Karpas-422 (cell line): ENCODE measurements at regions not wholly inside any gene's neighbourhood (a gene's known extent, or its start where the extent isn't known, plus 50 kb on each side); places are given as distances from the start of the nearest gene placed in this dataset.
A peak's percentile ranks its signal among the peaks of the same experiment; 100 is the strongest.

Source experiments
- DNase-seq: peaks from one replicate; pipeline ENCODE4 v3.0.0-alpha.2; 2015
- H2AFZ ChIP-seq: fragments of 200-600 bp; sonication (generic); 2 replicates; pipeline ENCODE4 v1.6.1; 2014; ENCODE audit warnings: antibody characterized with exemption, low read length, mixed read lengths
- H3K27ac ChIP-seq: fragments of 200-600 bp; sonication (generic); 2 replicates; pipeline ENCODE4 v1.5.1; 2014; ENCODE audit warnings: mild to moderate bottlenecking, low read length, moderate library complexity
- H3K27me3 ChIP-seq: fragments of 200-600 bp; sonication (generic); 2 replicates; pipeline ENCODE4 v1.6.1; 2014; ENCODE audit warnings: low read length, mixed read lengths
- H3K36me3 ChIP-seq: fragments of 200-600 bp; sonication (generic); 2 replicates; pipeline ENCODE4 v1.6.1; 2014; ENCODE audit warnings: low read length, mixed read lengths; ENCODE audit not compliant: insufficient read depth
- H3K4me1 ChIP-seq: fragments of 200-600 bp; sonication (generic); 2 replicates; pipeline ENCODE4 v1.6.1; 2014; ENCODE audit warnings: mild to moderate bottlenecking, low read length, mixed read lengths
- H3K4me2 ChIP-seq: fragments of 200-600 bp; sonication (generic); 2 replicates; pipeline ENCODE4 v1.6.1; 2014; ENCODE audit warnings: low read length, low read depth, mild to moderate bottlenecking; ENCODE audit not compliant: poor library complexity, severe bottlenecking
- H3K4me3 ChIP-seq: fragments of 200-600 bp; sonication (generic); 2 replicates; pipeline ENCODE4 v1.5.1; 2014; ENCODE audit warnings: mild to moderate bottlenecking, antibody characterized with exemption, low read length, mixed read lengths
- H3K79me2 ChIP-seq: fragments of 200-600 bp; sonication (generic); 2 replicates; pipeline ENCODE4 v1.6.1; 2014; ENCODE audit warnings: mild to moderate bottlenecking, low read length, mixed read lengths
- H3K9ac ChIP-seq: fragments of 200-600 bp; sonication (generic); 2 replicates; pipeline ENCODE4 v1.6.0; 2014; ENCODE audit warnings: low read length
- H3K9me2 ChIP-seq: fragments of 200-600 bp; sonication (generic), shearing (Covaris generic); replicated peaks from 2 replicates; pipeline ENCODE4 v1.6.0; 2014; ENCODE audit warnings: mild to moderate bottlenecking, low read length, moderate library complexity; ENCODE audit not compliant: insufficient read depth
- H3K9me3 ChIP-seq: fragments of 300-700, 200-600 bp; sonication (generic); 2 replicates; pipeline ENCODE4 v1.6.1; 2014; ENCODE audit warnings: low read length, mixed read lengths
- H4K20me1 ChIP-seq: fragments of 200-600 bp; sonication (generic); 2 replicates; pipeline ENCODE4 v1.6.1; 2014; ENCODE audit warnings: mild to moderate bottlenecking, antibody characterized with exemption, low read length, low read depth; ENCODE audit not compliant: insufficient read depth

DNA sequence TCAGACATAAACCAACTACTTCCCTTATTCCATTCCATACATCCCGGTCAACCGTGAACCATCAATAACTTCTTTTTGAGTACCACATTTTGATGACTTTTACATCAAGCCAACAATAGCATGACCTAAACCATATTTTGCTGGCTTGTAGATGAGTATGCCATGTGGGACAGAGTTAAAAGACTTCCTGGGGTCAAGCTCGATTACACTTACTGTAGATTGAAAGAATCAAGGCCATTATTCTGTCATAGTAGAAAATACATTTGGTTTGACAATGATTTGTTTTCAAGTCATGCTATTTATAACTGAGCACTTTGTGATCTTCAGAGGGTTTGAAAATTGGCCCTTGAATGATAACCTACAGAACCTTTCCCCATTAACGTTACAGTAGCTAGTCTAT, 1086.9 kb upstream of the PCDH20 start:
- no peaks in the 10 kb centered on the region for H3K9me2 ChIP-seq
- no peak overlapping the region for H3K4me2 ChIP-seq
- H3K9me3 ChIP-seq: no peaks in the 10 kb centered on the region
- no peaks in the 10 kb centered on the region for H3K4me1 ChIP-seq
- H3K36me3 ChIP-seq: no peaks in the 10 kb centered on the region
- no peaks in the 10 kb centered on the region for H3K79me2 ChIP-seq
- no peak overlapping the region for H3K4me3 ChIP-seq
- no peaks in the 10 kb centered on the region for H4K20me1 ChIP-seq
- H3K9ac ChIP-seq: no peak overlapping the region
- no peak for DNase-seq
- H3K27me3 ChIP-seq: no peaks in the 10 kb centered on the region
- no peak overlapping the region for H2AFZ ChIP-seq
- H3K27ac ChIP-seq: no peak overlapping the region

DNA sequence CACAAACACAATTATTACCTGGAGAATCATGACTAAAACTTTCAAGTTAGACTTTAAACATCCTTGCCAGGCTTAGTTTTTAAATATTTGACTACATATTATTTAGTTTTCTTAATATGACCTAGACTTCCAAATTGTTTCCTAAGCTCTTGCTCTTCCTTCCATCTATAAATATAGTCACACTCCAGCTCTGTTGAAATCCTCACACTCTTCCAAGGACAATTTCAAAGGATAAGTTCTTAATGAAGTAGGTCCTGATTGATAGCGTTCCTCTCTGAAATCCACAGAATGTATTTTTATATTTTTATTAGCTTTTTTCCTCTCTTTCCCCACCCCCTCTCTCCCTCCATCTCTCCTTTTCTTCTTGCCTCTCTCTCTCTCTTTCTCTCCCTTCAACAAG, 1074.1 kb upstream of the PCDH20 start:
- H3K9me3 ChIP-seq: no peaks in the 10 kb centered on the region
- H3K36me3 ChIP-seq: no peaks in the 10 kb centered on the region
- no peaks in the 10 kb centered on the region for H3K9me2 ChIP-seq
- no peak overlapping the region for H3K9ac ChIP-seq
- H3K4me2 ChIP-seq: no peak overlapping the region
- no peak overlapping the region for H2AFZ ChIP-seq
- no peak for DNase-seq
- H3K79me2 ChIP-seq: no peaks in the 10 kb centered on the region
- H3K27ac ChIP-seq: no peak overlapping the region
- H3K4me1 ChIP-seq: no peaks in the 10 kb centered on the region
- no peak overlapping the region for H3K4me3 ChIP-seq
- H3K27me3 ChIP-seq: no peaks in the 10 kb centered on the region
- no peaks in the 10 kb centered on the region for H4K20me1 ChIP-seq

DNA sequence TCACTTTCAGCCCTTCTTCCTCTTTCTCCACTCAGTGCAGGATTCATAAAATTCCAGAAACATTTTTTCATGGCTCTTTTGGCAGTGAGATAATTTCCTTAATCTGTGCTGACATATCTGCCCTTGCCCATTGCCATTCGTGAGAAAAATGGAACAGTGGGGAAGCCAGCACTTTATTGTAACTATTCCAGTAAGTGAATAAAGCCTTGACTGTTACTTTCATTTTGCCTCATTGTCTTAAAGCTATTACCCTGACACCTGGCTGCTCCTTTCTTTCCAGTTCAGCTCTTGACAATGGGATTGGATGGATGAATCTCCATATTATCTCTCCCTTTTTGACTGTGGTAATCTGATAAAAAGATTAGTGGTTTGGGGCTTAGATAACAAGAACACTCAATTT, 1068.1 kb upstream of the PCDH20 start:
- Histone ChIP-seq H3K27me3 (no peaks in the 10 kb centered on the region), H3K4me2 (no peak overlapping the region), H3K4me3 (no peak overlapping the region), H3K9me3 (no peaks in the 10 kb centered on the region), H3K4me1 (no peaks in the 10 kb centered on the region), H2AFZ (peak overlapping the region; percentile 90), H4K20me1 (no peaks in the 10 kb centered on the region), H3K27ac (no peak overlapping the region), H3K9me2 (no peaks in the 10 kb centered on the region), H3K9ac (no peak overlapping the region), H3K36me3 (no peaks in the 10 kb centered on the region), H3K79me2 (no peaks in the 10 kb centered on the region)
- DNase-seq: no peak

DNA sequence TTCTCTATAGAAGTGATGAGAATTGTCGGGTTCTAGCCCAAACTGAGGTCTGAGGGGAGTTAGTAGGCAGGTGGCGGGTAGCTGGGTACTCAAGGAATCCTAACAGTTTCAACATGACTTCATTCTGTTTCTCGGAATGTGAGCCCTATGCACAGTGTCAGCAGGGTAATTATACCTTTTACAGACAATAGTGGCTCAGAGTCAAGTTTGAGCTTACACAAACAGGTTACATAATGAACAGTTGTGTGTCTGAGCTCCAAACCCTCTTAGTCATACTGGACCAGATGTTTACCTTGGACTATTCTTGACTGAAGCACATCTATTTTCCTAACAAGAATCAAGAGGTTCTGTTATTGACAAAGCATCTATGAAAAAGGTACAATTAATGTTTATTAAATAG, 1066.7 kb upstream of the PCDH20 start:
- H3K27me3 ChIP-seq: no peaks in the 10 kb centered on the region
- H3K36me3 ChIP-seq: no peaks in the 10 kb centered on the region
- DNase-seq: no peak
- H3K79me2 ChIP-seq: no peaks in the 10 kb centered on the region
- no peak overlapping the region for H3K4me3 ChIP-seq
- H2AFZ ChIP-seq: 0 out of 2 replicates have a peak overlapping the region, but pooled peaks have one; percentile 52
- no peaks in the 10 kb centered on the region for H4K20me1 ChIP-seq
- H3K27ac ChIP-seq: no peak overlapping the region
- H3K4me1 ChIP-seq: no peaks in the 10 kb centered on the region
- H3K9ac ChIP-seq: no peak overlapping the region
- H3K9me3 ChIP-seq: no peaks in the 10 kb centered on the region
- no peaks in the 10 kb centered on the region for H3K9me2 ChIP-seq
- H3K4me2 ChIP-seq: no peak overlapping the region

DNA sequence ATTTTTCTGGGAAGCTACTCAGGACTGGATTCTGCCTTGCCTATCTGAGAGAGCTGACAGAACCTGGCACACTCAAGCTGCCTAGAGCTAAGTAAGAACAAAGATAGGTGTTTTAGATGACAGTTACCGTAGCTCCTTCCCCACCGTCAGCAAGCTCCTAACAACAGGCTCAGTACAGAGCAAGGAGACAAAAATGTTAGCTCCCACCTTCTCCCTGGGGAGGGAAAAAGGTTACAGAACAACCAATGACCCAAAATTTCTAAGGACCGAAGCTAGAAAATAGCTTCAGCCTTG, 1058.2 kb upstream of the PCDH20 start:
- no peaks in the 10 kb centered on the region for H3K27me3 ChIP-seq
- no peak for DNase-seq
- H3K4me1 ChIP-seq: no peaks in the 10 kb centered on the region
- 0 out of 2 replicates have a peak overlapping the region, but pooled peaks have one; percentile 26 for H2AFZ ChIP-seq
- no peak overlapping the region for H3K9ac ChIP-seq
- H3K27ac ChIP-seq: no peak overlapping the region
- H3K79me2 ChIP-seq: no peaks in the 10 kb centered on the region
- no peak overlapping the region for H3K4me3 ChIP-seq
- H3K9me3 ChIP-seq: no peaks in the 10 kb centered on the region; the same call in 1 of the 2 replicates
- no peak overlapping the region for H3K4me2 ChIP-seq
- no peaks in the 10 kb centered on the region for H3K36me3 ChIP-seq
- H4K20me1 ChIP-seq: no peaks in the 10 kb centered on the region
- H3K9me2 ChIP-seq: no peaks in the 10 kb centered on the region

DNA sequence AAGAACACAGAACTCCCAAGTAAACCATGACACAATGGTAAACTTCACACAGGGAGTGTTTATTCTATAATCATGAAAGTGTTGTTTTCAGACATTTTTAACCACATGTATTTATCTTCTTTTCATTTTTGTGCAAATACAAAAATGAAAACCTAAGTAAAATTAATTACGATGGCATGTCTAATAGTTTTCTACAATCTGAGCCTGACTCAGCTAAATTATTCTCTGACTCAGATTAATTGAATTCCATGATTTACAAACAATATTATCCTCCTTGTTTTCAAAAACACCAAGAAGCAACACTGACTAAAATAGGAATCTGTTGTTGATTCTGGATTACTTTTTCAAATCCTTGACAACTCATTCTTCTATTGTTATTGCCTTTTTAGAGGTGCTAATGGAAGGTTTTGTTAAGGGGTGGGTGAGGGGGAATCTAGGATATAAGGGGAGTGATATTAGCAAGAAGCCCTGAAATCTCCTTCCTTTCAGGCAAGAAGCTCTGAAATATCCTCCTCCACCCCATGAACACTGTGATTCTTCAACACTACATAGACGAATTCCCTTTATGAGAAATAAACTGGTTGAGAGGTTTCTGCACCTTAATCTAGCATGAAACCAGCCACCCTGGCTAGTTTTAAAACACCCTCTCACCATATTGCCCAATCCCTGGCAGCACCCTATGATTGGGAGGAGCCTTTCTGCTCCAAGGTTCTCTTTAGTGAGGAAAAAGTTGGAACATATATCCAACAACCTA, 1057.7 kb upstream of the PCDH20 start:
- H3K4me1 ChIP-seq: no peaks in the 10 kb centered on the region
- no peaks in the 10 kb centered on the region; the same call in 1 of the 2 replicates for H3K9me3 ChIP-seq
- H3K27me3 ChIP-seq: no peaks in the 10 kb centered on the region
- no peaks in the 10 kb centered on the region for H3K79me2 ChIP-seq
- no peaks in the 10 kb centered on the region for H3K9me2 ChIP-seq
- no peak overlapping the region for H3K4me3 ChIP-seq
- H4K20me1 ChIP-seq: no peaks in the 10 kb centered on the region
- H3K36me3 ChIP-seq: no peaks in the 10 kb centered on the region
- no peak overlapping the region for H3K27ac ChIP-seq
- no peak for DNase-seq
- no peak overlapping the region for H3K4me2 ChIP-seq
- no peak overlapping the region for H3K9ac ChIP-seq
- H2AFZ ChIP-seq: peak overlapping the region; percentile 26; the same call in 1 of the 2 replicates

DNA sequence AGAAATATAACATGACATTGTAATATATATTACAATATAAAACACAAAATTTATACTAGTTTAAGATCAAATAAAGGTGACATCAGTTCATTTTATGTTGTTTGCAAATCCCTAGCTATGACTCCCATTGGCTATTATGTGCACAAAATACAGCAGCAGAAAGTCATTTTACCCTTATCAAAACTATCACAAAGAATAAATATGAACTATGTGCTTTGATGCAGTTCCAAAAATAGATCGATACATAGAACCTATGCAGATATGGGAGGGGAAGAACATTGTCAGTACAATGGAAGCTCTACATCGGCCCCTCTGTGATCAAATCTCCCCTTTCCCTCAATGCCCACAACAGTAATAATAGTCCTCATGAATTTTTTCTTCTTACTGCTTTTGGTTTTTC, 1038.1 kb upstream of the PCDH20 start:
- no peak overlapping the region for H3K9ac ChIP-seq
- H3K4me1 ChIP-seq: no peaks in the 10 kb centered on the region
- H3K4me3 ChIP-seq: no peak overlapping the region
- H2AFZ ChIP-seq: no peak overlapping the region
- DNase-seq: no peak
- H3K36me3 ChIP-seq: no peaks in the 10 kb centered on the region
- H4K20me1 ChIP-seq: no peaks in the 10 kb centered on the region
- H3K27ac ChIP-seq: no peak overlapping the region
- no peak overlapping the region for H3K4me2 ChIP-seq
- H3K9me2 ChIP-seq: no peaks in the 10 kb centered on the region
- H3K27me3 ChIP-seq: no peaks in the 10 kb centered on the region
- H3K9me3 ChIP-seq: no peaks in the 10 kb centered on the region
- H3K79me2 ChIP-seq: no peaks in the 10 kb centered on the region

DNA sequence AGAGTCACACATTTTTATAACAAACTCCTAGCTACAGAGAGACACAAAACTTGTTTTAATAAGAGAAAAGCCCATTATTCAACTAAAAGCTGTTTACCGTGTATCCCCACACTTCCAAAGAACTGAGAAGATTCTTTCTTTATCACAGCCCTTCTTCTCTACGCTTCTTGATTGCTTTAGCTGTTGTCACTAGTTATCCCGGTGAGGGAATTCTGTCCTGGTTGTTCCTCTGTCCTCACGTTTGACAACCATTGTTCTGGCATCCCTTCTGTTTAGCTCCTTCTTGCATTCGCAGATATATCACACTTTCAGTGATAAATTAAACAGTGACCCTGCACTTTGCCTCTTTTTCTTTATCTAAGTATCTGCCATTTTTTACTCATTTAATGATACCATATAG, 1035.1 kb upstream of the PCDH20 start:
- Histone ChIP-seq H3K9me2 (no peaks in the 10 kb centered on the region), H3K27me3 (no peaks in the 10 kb centered on the region), H3K36me3 (no peaks in the 10 kb centered on the region), H3K4me3 (no peak overlapping the region), H3K27ac (no peak overlapping the region), H3K4me1 (no peaks in the 10 kb centered on the region), H3K9ac (no peak overlapping the region), H3K4me2 (no peak overlapping the region), H3K9me3 (no peaks in the 10 kb centered on the region), H3K79me2 (no peaks in the 10 kb centered on the region), H2AFZ (peak overlapping the region; percentile 70; the same call in 1 of the 2 replicates), H4K20me1 (no peaks in the 10 kb centered on the region)
- DNase-seq: no peak
